ENCODE measurements at regions not wholly inside any gene's neighbourhood (a gene's known extent, or its start where the extent isn't known, plus 50 kb on each side); places are given as distances from the start of the nearest gene placed in this dataset.

DNA sequence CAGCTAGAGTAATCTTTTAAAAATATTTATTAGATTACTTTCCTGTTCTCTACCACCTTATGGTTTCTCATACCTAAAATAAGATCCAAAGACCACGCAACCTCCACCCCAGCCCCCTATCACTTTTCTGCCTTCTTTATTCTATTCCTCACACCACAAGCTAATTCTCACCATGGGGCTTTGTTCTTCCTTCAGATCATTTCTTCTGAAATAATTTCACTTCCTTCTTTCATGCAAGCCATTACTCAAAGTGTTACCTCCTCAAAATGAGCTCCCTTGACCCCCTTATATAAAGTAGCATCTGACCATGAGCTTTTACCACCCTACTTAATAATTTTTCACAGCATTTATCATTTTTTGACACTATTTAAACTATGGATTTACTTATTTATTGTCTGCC lies 233.2 kb upstream of the TMCO5A start:
- no peak for DNase-seq (ENCODE audit: low spot score)

DNA sequence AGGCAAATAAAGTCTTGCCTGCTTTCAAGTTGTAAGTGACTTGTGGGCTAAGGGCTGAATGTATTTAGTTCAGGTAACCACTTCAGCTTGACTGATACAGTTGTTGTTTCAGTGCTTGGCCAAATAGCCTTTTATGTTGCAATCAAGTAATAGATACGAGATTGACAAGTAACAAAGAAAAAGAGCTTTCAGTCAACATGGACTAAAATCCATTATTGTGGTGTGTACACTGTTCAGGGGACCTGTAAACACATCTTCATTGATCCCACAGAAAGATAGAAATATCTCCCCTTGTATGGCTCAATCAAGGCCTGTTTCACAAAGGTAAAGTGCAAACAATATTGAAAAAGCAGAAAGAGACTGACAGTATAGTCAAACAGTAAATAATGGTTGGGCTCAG lies 224.8 kb upstream of the TMCO5A start:
- DNase-seq (ENCODE audit: low spot score) = no peak

DNA sequence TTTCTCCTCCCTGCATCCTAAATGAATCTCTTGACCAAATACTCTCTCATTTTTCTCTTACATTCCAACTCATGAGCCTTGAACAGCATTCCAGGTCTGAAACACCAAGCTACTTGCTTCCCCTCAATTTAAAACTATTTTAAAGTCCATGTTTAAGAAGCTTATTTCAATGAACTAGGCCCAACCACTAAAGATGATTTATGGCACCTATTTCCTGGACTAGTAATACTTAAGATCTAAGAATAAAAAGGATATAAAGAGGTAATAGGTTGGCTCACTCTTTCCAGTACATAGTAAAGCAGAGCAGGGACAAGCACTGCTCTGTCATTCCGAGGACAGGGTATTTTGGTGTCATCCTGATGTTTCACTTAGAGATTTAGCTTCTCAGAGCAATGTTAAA lies 219.3 kb upstream of the TMCO5A start:
- DNase-seq (ENCODE audit: low spot score) = no peak

DNA sequence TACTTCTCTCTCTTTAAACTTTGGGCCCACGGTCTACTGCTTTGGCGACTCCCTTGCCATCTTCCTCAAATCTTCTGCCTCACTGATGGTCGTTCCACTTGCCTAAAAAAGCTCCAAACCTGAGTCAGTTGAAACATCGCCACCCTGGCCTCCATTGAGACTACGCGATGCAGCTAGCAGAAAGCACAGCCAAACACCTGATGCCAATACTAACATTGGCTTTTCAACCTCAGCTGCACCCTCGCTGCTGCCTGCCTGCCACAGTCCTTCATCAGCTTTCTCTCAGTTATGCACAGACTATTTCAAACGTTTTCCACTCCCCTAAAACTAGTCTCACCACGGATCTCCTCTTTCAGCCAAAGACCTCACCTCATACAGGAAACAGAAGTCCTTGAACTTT lies 214.2 kb upstream of the TMCO5A start:
- DNase-seq (ENCODE audit: low spot score) = no peak

DNA sequence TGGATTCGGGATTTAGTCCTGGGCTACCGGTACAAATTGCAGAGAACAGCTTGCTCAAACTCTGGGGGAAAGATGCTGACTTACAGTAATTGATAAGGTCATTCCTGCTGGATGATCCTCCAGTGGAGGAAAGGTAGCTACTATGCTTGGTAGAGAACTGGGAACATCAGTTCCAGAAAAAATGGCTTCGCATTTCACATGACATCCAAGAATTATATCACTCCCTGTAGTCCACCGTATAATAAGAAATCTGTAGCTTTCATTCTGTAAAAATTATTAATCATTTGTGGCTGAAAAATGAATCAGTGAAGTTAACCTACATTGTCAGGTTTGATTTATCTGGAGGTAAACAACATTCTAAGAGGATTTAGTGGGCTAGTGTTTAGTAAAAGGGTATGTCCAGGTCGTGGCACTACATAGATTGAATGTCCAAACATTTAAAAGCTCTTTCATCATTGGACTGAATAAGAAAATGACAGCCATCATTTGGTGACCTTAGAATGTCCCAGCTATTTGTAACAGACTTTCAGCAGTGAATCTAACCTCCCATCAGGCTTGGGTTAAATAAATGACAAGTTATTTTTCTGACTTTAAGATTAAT lies 203.2 kb upstream of the TMCO5A start:
- no peak for DNase-seq (ENCODE audit: low spot score)

DNA sequence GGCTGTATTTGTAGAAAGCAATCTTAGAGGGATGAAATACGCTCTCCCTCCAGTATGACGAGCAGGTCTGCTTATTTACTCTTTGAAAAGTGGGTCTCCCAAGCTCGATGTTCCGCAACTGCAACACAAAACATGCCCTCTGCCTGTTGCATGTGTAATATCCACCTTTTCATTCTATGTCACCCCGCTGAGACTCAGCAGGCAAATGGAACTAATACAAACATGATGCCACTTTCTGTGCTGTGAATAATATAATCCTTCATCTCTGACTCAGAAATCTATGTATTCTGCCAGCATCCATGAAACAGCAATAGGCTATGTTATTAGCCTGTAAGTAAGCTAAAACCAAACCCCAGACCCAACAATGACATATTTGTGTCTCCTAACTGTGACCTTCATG lies 200.8 kb upstream of the TMCO5A start:
- no peak for DNase-seq (ENCODE audit: low spot score)

DNA sequence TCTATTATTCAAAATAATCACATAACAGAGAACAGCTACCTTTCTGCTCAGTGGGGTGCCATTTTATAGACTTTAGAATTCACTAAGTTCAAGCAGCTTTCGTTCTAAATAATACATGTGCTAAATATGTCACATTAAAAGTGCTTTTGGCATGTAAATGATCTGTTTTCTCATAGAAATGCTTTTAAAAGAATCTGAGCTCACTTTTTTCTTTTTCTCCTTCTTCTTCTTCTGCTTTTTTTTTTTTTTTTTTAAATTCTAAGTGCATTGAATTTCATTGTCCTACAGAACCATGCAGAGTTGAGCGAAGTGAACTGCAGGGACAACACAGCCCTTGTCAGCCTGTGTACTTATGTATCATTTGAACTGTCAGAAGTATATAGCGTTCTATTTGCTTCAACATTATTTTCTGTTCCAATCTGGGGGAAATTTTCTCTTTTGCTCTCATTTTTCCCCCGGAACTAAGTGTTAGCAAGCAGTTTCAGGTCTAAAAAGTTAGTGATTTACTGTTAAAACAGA lies 193.8 kb upstream of the TMCO5A start:
- no peak for DNase-seq (ENCODE audit: low spot score)

DNA sequence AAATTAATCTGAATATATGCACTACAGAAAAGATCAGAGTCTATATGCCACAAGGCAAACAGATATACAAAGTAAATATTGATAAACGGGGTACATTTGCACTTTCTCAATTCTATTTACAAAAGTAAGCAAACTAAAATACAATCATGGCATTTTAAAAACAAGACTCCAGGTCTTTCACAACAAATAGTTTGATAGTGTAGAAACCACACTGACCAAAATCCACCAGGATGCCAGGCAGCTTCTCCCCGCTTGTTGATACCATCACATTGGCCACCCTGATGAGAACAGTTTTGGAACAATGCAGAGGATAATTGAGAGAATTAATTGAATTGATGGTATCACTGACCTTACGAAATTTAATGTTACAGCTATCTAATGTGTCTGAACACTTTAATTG lies 190.6 kb upstream of the TMCO5A start:
- DNase-seq (ENCODE audit: low spot score) = no peak

DNA sequence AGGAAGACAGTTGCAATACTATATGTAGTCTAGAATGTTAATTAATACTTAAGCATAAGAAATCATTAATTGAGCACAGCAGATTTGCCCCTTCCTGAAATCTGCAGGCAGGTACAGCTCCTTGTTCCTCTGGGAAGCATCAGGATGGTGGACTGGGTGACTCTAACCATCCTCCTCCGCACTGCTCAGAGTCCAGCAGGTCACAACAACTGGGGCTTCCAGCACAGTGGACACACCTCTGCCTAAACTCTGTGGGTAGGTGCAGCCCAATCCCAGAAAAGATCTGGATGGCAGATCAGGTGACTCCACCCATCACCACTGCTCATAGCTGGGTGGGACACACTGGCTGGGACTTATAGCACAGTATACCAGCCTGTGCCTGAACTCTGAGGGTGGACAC lies 189.9 kb upstream of the TMCO5A start:
- no peak for DNase-seq (ENCODE audit: low spot score)

DNA sequence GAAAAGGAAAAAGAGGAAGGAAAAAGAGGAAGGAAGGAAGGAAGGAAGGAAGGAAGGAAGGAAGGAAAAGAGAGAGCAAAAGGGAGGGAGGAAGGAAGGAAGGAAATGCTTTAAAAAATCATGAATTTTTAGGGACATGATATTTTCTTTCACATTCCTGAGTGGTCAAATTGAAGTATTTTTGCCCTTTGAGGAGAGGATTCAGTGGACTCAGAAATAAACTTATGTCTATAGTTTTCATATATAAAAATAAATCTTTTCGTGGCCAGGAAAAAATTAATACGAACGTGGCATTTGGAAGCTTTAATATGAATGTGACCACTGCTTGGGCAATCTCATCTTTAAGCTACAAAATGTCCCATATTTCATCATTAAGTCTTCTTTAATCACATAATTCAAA lies 183.0 kb upstream of the TMCO5A start:
- no peak for DNase-seq (ENCODE audit: low spot score)

DNA sequence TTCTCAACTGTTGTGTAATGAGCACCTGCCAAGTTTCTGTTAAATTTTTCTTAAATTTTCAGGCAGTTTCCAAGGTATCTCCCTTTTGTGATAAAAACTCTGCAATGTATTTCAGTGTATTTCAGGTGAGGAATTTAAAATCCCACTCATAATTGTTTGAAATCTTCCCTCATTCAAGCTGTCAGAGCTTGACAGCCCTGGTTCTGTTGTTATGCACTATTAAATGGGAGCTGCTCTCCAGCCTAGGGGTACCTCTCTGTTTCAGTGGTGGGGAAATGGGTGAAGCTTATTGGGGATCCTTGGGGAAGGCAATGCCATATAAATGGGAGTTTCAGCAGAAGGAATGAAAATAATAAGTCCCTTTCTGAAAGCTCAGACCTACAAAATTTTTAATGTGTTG lies 178.0 kb upstream of the TMCO5A start:
- no peak for DNase-seq (ENCODE audit: low spot score)

DNA sequence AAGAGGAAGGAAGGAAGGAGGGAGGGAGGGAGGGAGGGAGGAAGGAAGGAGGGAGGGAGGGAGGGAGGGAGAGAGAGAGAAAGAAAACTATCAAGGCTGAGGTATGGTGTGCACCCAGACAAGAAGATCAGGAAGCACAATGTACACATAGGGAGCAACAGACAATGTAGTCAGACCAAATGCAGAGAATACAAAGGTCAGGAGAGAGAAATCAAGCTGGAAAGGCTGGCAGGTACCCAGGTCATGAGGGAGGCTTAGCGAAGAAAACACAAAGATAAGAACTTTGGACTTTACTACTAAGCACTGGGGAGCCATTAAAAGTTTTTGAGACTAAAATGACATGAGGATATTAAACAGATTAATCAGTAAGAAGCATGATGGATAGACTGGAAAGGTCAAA lies 176.0 kb upstream of the TMCO5A start:
- DNase-seq (ENCODE audit: low spot score) = no peak

DNA sequence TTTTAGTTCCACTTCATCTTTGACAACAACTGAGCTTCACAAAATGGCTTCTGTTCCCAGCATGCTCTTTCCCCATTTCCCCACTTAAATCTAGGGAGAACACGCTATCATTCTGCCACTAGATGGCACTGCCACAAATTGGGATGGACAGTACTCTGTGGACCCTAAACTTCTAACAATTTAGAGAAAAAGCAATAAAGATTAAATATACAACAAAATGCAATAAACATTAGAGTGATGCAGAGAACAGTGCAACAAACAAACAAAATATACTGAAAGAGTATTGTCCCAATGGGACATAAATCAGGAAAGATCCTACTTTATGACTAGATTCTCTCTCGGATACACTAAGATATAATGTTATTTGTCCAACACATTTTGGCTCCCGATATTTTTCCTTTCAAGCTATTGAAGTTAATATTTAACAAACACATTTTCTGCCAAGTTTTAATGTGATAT lies 169.7 kb upstream of the TMCO5A start:
- DNase-seq (ENCODE audit: low spot score) = peak; percentile 81

DNA sequence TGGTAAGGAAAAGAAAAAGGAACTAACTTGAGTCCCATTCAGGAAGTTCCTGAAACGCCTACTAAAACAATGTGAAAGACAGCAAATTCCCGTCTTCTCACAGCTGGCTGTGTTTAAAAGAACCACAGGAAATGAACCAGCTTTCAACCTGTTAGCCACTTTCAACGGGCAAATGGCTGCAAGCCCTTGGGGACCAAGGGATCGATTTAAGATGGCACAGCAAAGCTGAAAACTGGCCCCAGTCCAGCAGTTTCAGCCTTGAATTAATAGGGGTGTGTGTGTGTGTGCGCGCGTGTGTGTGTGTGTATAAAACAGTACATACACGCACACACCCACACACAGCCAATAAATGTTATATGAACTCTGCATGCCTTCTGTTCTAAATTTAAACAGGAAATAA lies 168.7 kb upstream of the TMCO5A start:
- no peak for DNase-seq (ENCODE audit: low spot score)

DNA sequence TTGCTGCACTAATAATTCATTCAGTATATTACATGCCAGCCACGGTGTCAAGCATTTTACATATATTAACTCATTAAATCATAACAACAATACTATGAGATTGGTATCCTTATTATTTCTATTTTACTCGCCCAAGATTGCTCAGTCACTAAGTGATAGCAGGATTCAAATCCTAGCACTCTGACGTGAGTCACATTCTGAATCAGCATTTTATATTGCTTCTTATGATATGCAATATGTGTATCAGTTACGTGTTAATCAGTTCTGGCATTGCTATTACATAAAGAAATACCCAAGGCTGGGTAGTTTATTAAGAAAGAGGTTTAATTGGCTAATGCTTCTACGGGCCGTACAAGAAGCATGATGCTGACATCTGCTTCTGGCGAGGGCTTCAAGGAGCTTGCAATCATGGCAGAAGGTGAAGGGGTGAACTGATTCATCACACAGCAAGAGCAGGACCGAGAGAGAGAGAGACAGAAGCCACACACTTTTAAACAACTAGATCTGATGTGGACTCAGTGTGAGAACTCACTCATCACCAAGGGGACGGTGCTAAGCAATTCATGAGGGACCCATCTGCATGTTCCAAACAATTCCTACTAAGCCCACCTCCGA lies 166.5 kb upstream of the TMCO5A start:
- no peak for DNase-seq (ENCODE audit: low spot score)

DNA sequence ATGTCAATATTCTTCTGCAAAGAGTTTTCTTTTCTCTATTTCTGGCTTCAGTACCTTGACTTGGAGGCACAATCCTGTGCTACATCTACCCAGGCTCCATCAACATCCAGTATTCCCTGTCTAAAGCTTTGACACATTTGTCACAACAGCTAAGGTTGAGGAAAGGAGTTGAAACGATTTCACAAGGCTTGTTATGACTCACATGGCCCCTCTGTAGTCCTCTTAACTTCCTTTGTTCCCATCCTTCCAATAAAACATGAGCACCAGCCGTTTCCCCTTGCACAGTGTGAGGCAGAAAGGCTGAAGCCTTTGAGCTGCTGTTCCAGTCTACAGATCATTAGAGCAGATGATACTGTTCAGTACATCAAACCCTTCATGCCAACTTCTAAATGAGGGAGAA lies 163.0 kb upstream of the TMCO5A start:
- DNase-seq (ENCODE audit: low spot score) = no peak

DNA sequence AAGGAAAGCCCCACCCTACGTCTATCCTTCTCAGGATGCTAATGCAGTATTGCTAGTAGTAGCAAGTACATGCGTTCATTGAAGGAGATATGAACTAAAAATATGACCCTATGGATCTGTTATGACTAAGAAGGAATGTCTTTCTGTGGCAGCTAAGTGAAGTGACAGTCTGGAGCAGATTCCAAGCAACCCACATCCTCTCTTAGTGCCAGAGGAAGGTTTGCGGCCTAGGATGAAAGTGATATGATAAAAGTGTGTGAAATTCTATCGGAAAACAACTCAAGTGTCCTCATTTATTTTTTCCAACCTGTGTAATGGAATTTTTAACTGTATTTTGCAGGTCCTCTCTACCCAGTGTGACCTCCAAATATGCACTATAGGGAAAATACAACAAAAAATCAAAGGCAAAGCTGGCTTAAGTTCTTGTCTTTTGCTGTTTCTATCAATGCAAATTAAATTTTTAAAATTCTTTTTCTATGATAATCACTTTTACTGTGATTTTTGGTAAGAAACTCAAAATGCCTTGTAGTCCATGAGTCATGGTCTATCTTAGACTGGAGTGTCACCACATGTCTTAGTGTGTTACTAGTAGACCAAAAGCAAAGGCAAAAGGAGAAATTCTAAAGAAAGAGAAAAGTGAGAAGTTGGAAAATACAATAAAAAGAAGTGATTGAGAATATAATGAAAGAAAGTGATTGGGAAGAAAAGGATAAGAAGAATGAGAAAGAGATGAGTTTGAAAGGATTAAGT lies 161.2 kb upstream of the TMCO5A start:
- DNase-seq (ENCODE audit: low spot score) = no peak

DNA sequence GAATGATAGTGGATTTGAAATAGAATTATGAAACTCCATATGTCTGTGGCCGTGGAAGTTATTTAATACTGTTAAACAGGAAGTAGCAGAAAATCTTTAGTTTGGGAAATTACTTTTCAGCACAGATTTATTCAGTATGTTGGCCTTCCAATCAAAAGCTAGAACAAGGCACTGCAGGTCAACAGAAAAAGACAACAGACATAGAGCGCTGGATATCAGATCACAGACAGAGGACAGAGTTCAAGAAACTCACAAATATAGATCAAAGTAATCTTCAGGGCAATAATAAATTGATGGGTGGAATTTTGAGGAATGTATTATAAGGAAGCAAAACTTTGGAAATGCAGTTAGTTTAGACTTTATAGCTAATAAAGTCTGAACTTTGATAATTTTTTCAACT lies 159.5 kb upstream of the TMCO5A start:
- no peak for DNase-seq (ENCODE audit: low spot score)

DNA sequence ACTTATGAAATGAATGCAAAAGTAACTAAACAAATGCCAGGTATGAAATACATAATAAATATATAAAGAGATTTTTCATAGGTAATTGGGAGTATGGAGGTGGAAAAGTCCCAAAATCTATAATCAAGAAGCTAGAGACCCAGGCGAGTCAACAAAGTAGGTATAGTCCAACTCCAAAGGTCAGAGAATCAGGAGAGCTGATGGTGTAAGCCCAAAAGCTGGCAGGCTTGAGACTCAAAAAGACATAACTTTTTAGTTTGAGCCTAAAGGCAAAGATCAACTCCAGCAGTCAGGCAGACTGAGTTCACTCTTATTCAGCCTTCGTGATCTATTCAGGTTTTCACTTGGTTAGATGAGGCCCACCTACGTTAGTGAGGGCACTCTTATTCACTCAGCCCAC lies 157.4 kb upstream of the TMCO5A start:
- no peak for DNase-seq (ENCODE audit: low spot score)

DNA sequence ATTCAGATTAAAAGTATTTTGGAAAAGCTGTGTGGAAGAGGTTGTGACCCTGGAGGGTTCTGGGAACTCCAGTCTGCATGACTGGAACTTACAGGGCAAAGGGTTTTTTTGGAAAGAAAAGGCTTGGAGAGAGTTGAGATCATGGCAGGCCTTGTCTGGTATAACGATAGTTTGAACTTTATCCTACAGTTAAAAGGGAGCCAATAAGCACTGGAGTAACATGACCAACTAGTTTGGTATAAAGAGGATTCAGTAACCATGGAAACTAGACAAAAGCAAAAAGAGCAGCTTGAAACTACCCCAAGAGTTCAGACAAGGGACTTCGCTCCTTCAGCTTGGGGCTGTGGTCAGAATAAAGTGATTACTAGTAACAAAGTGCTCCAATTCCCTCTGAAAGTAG lies 151.2 kb upstream of the TMCO5A start:
- DNase-seq (ENCODE audit: low spot score) = no peak

DNA sequence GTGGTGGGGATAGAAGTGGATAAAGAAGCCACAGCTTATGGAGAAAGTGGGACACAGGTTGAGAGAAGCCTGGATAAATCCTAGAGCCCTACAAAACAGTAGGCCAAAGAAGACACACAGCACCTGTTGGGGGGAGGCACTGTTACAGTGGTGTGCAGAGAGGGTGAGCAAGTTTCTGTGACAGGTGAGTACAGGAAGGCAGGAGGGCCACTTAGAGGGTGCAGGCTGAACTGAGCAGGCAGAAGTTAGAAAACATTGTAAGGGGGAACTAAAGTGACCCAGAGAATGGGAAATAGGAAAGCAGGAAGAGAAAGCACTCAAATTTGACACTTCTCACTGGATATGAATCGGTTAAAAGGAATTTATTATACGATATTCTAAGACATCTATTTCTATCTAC lies 146.1 kb upstream of the TMCO5A start:
- no peak for DNase-seq (ENCODE audit: low spot score)

DNA sequence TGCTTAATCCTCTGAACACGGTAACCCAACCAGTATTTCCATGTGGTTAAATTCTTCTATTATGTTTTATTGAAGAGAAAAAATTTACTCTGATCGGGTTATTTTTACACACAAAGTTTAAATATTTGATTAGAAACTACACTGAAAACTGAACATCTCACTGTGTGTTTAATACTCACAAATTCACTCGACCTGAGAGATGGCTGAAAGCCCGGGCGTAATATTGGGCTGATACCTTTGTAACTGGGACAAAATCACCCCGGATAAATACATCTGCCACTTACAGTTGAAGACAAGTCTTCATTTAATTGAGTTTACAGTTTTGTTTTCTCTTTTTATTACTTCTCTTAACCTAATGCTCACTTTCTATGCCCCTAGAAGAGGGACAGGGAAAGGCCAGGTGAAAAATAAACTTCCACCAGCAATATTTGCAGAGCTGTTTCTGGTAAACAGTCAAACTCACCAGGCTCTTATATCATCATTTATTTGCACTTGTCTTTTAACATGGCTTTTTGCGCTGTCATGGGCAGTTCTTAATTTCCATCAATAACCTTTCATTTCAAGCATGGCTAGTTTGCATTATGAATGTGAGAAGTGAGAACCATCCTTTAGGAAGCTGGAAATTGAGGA lies 145.6 kb upstream of the TMCO5A start:
- DNase-seq (ENCODE audit: low spot score) = no peak

DNA sequence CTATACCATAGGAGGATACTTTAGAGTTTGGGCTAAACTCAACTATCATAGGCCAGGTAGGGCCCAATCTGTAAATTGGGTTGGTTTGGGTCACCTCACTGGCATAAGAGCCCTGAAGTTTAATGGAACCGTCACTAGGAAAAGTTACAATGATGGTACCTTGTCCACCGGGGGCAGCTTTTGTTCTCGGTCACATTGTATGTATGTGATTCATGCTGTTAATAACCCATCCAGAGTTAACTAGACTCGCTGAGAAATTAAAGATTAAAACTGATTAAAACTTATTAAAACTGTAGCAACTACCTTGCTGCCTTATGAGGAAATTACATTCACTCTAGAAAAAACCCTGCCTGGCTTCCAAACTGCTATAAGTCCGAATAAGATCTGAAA lies 145.0 kb upstream of the TMCO5A start:
- peak; percentile 6 for DNase-seq (ENCODE audit: low spot score)

Measured in NAMALWA (cell line).